AG09309 (cell line): ENCODE measurements at regions not wholly inside any gene's neighbourhood (a gene's known extent, or its start where the extent isn't known, plus 50 kb on each side); places are given as distances from the start of the nearest gene placed in this dataset.

ENCODE experiments used
- DNase-seq: peaks from one replicate; pipeline ENCODE4 v3.0.0-alpha.2; 2010; ENCODE audit warnings: low read depth
- H3K4me3 ChIP-seq: 2 replicates; pipeline ENCODE4 v1.5.1; 2011; ENCODE audit warnings: mild to moderate bottlenecking, low read depth, low read length, moderate library complexity; ENCODE audit not compliant: control insufficient read depth
- CTCF ChIP-seq: IDR thresholded peaks from 2 replicates; pipeline ENCODE4 v1.5.1; 2011; ENCODE audit warnings: mild to moderate bottlenecking, low read depth, low read length, inconsistent platforms; ENCODE audit not compliant: insufficient read depth, control insufficient read depth; ENCODE audit errors: missing control alignments

GRCh38 chr4:120399826-120400225 lies 333.2 kb upstream of the MAD2L1 start:
- no peak for DNase-seq
- no peak for TF ChIP-seq CTCF

GRCh38 chr4:120395746-120396145 lies 329.1 kb upstream of the MAD2L1 start:
- DNase-seq: no peak
- no peak overlapping the region for H3K4me3 ChIP-seq
- no peak for TF ChIP-seq CTCF

More at GRCh38 chr4:120399826-120400225, 333.2 kb upstream of the MAD2L1 start:
- no peak overlapping the region for H3K4me3 ChIP-seq

- no peak for DNase-seq
- no peak overlapping the region for H3K4me3 ChIP-seq
- no peak for TF ChIP-seq CTCF
Observed at GRCh38 chr4:120355881-120356280, 289.2 kb upstream of the MAD2L1 start.

GRCh38 chr4:120354381-120354780 lies 287.7 kb upstream of the MAD2L1 start:
- no peak overlapping the region for H3K4me3 ChIP-seq
- no peak for TF ChIP-seq CTCF
- no peak for DNase-seq

- no peak for TF ChIP-seq CTCF
- no peak for DNase-seq
- H3K4me3 ChIP-seq: no peak overlapping the region
Observed at GRCh38 chr4:120353235-120353634, 286.6 kb upstream of the MAD2L1 start.

- no peak for TF ChIP-seq CTCF
- no peak for DNase-seq
- no peak overlapping the region for H3K4me3 ChIP-seq
Observed at GRCh38 chr4:120352739-120353138, 286.1 kb upstream of the MAD2L1 start.

GRCh38 chr4:120348948-120349347 lies 282.3 kb upstream of the MAD2L1 start:
- DNase-seq: no peak
- H3K4me3 ChIP-seq: no peak overlapping the region
- no peak for TF ChIP-seq CTCF
